GM19468 (cell line): ENCODE measurements at regions not wholly inside any gene's neighbourhood (a gene's known extent, or its start where the extent isn't known, plus 50 kb on each side); places are given as distances from the start of the nearest gene placed in this dataset.

ENCODE experiments used
- ATAC-seq: cut with Tn5 transposase; IDR thresholded peaks from one replicate; pipeline ENCODE4 v1.9.1; 2021; ENCODE audit warnings: mild to moderate bottlenecking, moderate library complexity, moderate number of reproducible peaks; ENCODE audit not compliant: unreplicated experiment; ENCODE audit errors: extremely low read depth

DNA sequence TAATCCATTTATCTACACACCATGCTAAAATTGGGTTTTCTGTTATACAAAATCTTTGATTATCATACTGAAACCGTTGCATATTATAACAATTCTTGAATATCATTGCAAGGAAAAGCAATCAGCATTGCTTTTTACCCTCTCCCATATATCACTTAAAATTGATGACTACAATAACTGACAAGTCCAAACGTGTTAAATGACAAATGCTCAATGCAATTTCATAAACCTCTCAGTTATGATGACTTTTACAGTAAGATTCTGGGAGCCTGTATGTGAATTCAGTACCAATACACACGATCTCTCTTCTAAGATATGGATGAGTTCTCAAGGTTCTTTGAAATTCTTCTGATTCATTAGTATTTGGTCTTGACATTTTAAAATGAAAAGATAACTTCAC is 368.5 kb upstream of the TRIB2 start:
- ATAC-seq, result no peak

DNA sequence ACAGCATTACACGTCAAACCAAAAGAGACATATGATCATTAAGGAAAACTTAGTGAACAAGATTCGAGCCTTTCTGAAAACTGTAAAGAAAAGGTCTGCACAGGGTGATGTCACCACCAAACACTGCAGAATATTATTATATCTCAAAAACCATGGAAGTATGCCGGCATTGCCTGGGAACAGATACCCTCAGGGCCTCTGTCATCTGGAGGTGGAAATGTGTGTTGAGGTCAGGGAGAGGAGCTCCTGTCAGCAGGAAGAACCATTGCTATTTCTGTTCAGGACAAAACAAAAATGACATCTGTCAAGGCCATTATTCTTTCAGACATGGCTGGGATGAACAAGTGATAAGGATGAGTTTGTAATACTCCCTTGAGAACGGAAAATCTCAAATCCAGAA is 365.9 kb upstream of the TRIB2 start:
- no peak for ATAC-seq

DNA sequence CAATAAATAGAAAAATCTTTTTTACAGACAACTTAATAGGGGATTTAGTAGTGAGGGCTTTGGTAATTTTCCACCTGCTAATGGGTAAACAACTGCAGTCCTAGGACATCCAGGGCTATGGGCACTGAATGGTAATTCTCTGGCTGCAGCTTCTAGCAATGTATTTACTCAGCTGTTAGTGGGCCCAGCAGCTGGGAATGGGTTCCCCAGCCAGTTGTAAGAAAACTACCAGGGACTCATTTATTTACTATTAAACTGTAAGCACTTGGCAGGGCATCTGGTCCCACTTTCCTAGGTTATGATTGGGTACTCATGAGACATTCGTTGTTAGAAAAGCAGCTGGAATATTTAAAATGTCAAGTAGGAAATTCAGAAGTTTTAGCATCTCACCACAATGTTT is 363.8 kb upstream of the TRIB2 start:
- no peak for ATAC-seq

DNA sequence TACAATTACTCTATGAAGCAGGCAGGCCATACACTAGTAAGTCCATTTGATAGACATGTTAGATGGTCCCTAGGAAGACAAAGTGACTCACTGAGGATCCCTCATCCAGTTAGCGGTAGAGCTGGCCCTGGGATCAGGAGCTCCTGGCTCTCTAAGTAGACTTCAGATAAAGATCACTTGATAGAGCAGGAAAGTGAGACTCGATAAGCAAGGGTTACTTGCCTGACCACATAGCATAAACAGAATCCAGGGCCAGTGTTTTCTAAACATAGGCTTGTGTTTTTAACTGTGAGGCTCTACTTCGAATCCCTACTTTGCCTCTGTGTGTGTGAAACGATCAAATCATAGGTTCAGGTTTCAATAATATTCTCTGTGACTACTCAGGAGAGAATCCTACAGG is 355.2 kb upstream of the TRIB2 start:
- ATAC-seq, result no peak

DNA sequence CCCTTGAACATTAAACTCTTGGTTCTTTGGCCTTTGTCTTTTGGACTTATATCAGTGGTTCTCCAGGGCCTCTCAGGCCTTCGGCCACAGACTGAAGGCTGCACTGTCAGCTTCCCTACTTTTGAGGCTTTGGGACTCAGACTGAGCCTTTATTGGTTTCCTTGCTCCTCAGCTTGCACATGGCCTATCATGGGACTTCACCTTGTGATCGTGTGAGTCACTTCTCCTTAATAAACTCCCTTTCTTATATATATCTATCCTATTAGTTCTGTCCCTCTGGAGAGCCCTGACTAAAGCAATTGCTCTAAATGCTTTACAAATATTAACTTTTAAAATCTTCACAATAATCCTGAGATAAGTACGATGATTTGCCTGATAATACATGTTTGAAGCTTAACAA is 353.6 kb upstream of the TRIB2 start:
- no peak for ATAC-seq

DNA sequence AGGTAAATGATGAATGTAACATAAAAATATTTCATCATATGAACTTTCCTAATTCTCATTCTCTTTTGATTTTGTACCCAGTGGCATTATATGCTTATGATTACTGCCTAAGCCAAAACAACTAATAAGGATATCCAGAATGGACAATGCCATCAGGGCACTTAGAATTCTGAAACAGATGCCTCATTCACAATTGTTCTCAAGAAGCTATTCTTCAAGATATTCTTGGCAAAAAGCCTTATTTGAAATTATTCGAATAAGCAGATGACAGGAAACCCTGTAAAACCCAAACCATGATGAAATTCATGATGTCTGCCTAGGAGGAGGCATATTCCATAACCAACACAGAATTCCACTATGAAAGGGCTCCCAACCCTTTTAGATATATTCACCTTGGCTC is 353.2 kb upstream of the TRIB2 start:
- ATAC-seq, result no peak

DNA sequence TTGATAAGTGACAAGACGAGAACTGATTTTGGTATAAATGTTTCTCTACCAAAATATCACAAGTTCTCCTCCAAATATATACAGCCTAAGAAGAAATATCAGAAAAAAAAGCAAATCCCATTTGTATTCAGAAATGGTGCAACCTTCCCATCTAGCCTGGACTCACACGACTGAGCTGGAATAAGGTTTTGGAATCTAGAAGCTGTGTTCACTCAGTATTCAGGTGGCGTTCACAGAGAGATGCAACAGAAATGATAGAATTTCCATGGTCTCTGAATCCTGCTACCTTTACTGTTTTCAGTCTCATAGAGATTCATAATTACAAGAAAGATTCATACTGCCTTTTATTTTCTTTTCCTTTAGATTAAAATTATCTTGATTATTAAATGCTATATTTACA is 347.2 kb upstream of the TRIB2 start:
- ATAC-seq, result no peak

DNA sequence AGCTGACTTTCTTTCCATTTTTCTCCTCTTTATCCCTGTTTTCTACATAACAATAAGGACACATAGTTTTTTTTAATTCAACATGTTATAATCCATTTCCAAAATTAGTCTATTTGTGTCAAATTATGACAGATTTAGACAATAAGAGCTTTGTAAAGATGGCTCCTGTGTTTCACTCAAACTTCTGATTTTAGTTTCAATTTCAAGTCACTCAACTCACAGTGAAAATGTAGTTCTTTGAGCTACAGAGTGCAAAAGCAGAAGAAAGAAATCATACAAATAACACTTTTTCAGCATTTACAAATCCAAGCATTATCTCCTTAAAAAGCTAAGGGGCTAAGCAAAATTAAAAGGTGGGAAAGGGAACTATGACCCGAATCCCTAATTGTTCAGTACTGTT is 340.7 kb upstream of the TRIB2 start:
- ATAC-seq, result no peak

DNA sequence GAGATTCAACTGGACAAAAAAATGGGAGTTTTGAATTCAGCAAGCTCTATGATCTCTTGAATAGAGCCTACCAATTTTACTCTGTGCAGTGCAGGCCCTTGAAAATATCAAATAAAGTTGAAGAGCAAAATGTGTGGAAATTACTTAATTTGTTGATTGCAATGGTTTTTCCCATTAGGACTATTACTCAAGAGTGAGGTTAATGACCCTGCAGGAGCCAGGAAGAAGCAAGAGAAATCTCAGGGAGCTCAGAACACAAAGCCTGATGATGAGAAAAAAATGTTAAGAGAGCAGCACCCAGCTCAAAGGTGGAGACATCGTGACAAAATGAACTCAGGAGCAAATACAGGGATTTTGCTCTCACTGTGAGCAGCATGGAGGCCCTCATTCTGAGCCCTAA is 337.6 kb upstream of the TRIB2 start:
- ATAC-seq, result no peak

DNA sequence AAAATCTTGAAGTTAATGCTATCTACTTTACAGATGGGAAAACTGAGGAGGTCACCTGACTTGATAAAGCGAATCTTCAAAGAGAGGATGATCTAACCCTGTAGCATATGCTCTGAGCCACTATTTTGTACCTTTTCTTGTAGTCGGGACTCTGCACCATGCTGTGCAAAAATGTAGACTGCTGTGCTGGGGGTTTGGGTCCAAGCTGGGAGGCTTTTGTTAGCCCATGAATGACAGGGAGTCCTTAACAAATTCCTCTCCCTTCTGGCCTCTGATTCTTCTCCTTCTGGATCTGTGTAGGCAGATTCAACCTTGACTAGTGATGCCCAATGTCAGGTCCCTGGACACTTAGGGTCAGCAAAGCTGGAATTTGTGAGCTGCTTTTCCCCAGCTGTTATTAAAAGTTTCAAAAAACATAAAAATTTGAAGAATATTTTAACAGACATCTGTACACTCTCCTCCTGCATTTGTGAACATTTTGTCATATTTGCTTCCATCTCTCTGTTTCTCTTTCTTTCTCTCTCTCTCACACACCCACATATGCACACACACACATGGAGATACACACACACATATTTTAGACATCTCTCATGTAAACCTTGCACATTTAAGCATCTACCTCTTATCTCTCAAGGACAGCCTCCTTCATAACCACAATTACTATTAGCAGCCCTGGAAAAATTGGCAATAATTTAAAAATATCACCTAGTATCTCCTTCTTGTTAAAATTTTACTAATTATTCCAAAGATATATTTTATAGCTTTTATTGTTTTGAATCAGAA is 335.0 kb upstream of the TRIB2 start:
- ATAC-seq, result no peak

DNA sequence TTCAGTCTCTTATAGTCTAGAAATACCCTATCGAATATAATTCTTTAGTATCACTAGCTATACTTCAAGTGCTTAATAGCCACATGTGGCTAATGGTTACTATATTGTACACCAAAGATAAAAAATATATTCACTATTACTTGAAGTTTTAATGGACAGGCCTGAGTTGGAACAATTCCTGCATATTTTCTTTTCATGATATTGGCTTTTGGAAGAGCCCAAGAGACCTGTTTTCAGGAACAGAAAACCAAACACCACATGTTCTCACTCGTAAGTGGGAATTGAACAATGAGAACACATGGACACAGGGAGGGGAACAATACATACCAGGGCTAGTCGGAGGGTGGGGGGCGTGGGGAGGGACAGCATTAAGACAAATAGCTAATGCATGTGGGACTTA is 334.4 kb upstream of the TRIB2 start:
- no peak for ATAC-seq

DNA sequence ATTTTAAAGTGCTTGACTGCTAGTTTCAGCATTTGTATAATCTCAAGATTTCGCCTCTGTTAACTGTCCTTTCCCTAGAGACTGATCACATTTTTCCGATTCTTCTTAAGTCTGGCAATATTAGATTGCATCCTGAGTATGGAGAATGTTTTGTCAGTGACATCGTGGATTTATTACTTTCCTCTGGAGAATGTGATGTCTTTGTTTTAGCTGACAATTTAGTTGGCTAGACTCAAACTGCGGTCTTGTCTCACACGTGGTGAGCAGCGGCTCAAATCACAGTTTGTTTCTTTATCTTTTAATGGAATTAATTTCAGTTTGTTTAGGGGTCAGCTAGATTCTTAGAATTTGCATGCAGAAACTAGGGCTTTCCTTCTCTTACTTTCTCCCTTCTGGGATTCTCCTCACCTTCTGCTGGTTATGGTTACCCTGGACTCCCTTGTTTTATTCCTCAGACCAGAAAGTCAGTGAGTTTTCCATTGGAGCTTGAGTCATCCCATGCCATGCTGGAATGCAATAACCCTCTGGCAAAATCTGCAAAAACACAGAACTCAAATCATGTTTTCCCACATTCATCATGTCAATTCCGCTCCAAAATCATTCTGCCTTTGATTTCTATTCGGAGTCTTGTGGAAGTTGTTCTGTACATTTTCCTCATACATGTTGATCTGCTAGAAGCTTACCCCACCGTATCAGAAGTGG is 327.2 kb upstream of the TRIB2 start:
- ATAC-seq, result no peak

DNA sequence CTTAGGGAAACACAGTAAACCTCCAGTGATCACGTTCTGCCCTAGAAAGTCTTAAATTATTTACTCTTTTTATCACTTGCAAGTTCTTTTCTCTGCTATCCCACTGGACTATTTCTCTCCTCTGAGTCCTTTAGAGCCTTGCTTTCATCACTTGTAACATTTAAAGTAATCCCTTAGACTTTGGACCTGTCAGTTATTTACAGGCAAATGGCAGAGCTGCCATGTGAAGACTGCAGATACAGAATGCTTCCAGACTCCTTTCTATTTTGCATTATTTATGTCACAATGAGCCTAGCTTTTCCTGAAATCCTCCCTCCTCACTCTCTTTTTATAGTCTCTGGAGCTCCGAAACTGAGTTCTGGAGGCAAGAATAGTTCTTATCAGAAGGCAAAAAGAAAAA is 325.6 kb upstream of the TRIB2 start:
- ATAC-seq, result no peak

DNA sequence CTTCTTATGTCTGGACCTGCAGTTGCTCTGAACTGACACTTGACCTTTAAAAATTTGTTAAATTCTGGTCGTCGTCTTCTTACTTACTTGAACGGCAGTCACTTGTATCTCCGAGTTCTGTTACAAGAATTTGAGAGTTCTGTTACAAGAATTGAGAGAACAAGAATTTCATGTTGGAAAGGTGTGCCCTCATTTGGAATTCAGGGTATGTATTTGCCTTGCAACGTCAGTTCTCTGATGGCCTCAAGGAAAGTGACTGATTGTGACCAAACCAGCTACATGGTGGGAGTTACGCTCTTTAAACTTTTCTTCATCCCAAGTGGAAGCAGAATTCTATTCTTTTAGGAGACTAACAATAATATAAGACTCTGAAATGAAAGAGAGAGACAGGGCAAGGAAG is 320.0 kb upstream of the TRIB2 start:
- no peak for ATAC-seq

DNA sequence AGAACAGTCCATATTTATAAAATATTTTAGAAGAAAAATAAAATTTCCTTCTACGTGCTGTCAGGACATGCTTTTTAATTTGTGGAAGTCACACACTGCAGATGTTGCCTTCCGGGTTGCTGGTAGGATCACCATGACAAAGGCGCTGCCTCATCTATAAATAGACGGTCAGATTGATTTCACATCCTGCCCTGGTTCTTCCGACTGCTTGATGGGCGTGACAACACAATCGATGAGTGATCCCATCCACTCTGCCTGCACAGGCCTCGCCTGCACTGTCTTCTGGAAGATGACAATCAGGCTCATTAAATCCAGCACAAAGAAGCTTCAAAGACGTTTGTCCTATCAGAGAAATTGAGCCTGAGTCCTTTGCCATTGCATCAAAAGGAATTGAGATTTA is 318.9 kb upstream of the TRIB2 start:
- ATAC-seq, result peak; percentile 58

DNA sequence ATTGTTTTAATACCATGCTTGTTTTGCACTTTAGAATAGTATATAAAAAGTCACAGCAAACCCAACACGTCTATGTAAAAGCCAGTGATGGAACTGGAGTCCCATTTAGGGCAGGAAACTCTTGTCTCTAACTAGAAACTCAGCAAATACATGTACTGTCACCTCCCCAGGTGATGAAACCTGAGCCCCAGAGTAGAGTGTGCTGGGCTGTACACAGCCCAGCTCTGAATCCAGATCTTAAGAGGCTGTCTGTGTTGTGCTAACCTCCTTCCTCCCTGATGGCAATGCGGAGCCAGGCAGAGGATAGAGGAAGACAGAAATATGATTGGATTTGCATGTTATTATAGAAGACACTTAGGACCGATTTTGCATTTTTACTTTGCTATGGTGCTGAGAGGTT is 317.5 kb upstream of the TRIB2 start:
- no peak for ATAC-seq

DNA sequence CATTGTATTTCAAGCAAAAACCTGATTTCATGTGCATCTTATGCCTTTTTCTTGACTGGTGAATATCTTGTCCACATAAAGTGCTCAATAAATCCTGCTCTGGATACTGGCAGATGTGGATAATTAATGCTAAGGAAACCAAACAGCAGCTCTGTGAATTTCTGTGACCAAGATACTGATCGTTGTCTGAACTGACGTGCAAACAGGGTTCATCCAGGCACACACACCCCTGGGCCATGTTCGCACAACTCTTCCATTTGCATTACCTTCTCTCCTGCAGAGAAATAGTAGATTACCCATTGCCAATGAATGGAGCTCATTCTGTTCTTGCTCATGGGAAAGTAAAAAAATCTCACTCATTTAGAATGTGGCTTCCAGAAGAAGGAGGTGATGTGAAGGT is 316.2 kb upstream of the TRIB2 start:
- no peak for ATAC-seq

DNA sequence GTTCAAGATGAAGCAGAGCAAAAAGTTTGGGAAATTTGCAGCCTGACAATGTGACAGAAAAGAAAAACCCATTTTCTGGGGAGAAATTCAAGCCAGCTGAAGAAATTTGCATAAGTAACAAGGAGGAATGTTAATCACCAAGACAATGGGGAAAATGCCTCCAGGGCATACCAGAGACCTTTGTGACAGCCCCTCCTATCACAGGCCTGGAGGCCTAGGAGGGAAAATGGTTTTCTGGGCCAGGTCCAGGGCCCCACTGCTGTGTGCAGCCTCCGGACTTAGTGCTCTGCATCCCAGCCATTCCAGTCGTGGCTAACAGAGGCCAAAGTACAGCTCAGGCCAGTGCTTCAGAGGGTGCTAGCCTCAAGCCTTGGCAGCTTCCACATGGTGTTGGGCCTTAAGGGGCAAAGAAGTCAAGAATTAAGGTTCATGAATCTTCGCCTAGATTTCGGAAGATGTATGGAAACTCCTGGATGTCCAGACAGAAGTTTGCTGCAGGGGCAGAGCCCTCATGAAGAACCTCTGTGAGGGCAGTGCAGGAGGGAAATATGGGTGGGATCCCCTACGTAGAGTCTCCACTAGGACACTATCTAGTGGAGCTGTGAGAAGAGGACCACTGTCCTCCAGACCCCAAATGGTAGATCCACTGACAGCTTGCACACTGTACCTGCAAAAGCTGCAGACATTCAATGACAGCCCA is 314.1 kb upstream of the TRIB2 start:
- ATAC-seq, result no peak

DNA sequence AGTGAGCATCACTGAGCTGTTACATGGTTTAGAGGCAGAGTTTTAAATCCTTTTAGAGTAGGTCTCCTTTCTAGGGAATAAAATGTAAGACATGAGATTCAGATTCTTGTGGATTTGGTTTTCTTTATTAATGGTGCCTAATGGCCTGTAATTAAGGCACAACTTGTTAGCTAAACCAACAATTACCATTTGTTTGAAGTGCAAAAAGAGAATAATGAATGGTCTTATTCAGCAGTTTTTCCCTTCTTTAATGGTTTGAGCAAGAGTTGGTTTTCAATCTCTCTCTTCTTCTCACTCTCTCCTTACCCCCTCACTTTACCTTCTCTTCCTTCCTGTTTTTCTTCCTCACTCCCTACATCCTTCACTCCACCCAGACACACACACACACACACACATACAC is 312.2 kb upstream of the TRIB2 start:
- no peak for ATAC-seq

DNA sequence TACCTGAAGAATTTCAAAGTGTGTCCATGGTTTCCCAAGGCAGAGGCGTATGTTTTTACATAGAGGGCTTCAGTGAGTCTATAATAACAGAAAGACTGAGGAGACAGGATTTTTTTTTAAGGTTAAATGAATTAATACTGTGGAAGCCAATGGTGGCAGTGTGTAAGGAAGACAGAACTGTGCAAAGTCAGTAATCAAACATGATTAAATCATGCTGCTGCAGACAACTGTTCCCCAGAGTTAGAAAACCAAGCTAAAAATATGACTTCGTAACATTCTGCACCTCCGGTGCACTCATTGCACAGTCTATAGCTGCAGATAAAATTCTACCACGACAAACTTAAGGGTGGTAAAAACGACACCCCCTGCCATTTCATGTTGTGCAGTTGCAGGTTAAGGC is 309.6 kb upstream of the TRIB2 start:
- no peak for ATAC-seq

DNA sequence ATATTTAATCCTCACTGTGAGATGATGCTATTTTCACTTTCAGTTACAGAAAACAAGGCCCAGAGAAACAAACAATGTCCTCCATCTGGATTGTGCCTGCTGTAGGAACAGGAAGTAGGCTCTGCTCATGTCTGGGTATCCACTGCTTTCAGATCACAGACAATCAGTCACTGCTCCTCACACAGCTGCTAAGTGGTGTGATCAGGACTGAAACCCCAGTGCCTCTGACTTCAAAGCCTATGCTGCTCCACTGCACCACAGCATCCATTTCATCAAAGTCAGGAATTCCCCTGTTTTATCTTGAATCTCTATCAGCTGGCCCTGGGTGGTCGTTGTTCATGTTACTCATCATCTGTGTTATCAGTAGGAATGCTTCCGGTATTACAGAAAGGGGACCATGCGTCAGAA is 303.8 kb upstream of the TRIB2 start:
- peak; percentile 71 for ATAC-seq
